ENCODE measurements at regions not wholly inside any gene's neighbourhood (a gene's known extent, or its start where the extent isn't known, plus 50 kb on each side); places are given as distances from the start of the nearest gene placed in this dataset.

DNA sequence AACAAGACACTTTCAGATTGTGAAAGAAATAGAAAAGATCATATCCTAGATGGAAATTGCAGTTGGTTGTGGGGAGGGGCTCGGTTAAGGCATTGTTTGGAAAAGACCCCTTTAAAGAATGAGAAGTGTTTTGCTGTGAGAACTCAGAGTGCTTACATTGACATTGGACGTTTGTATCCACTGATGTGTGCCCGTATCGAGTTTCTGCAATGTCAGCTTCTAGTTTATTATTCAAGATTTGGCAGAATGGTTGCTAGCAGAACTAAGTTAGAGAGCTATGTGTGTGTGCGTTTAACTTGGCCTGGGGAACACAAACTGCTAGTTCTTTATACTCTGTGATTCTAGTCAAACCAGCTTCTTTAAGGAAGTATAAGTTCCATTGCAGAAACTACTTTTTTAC, 2702.5 kb downstream of the PCDH7 start:
- TF ChIP-seq, protein P1, sequence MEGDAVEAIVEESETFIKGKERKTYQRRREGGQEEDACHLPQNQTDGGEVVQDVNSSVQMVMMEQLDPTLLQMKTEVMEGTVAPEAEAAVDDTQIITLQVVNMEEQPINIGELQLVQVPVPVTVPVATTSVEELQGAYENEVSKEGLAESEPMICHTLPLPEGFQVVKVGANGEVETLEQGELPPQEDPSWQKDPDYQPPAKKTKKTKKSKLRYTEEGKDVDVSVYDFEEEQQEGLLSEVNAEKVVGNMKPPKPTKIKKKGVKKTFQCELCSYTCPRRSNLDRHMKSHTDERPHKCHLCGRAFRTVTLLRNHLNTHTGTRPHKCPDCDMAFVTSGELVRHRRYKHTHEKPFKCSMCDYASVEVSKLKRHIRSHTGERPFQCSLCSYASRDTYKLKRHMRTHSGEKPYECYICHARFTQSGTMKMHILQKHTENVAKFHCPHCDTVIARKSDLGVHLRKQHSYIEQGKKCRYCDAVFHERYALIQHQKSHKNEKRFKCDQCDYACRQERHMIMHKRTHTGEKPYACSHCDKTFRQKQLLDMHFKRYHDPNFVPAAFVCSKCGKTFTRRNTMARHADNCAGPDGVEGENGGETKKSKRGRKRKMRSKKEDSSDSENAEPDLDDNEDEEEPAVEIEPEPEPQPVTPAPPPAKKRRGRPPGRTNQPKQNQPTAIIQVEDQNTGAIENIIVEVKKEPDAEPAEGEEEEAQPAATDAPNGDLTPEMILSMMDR (IDR thresholded peaks at IDR 0.05), result no peak
- no peak for TF ChIP-seq POLR2AphosphoS5 (IDR thresholded peaks at IDR 0.05)
- TF ChIP-seq POLR2A (IDR thresholded peaks at IDR 0.05), result no peak
